GM15510 (cell line): ENCODE measurements at regions not wholly inside any gene's neighbourhood (a gene's known extent, or its start where the extent isn't known, plus 50 kb on each side); places are given as distances from the start of the nearest gene placed in this dataset.

Source experiments
- POLR2A ChIP-seq: IDR thresholded peaks from 3 replicates; pipeline ENCODE4 v1.6.1; 2011; ENCODE audit warnings: borderline replicate concordance; ENCODE audit not compliant: insufficient read length; ENCODE audit errors: extremely low read depth

DNA sequence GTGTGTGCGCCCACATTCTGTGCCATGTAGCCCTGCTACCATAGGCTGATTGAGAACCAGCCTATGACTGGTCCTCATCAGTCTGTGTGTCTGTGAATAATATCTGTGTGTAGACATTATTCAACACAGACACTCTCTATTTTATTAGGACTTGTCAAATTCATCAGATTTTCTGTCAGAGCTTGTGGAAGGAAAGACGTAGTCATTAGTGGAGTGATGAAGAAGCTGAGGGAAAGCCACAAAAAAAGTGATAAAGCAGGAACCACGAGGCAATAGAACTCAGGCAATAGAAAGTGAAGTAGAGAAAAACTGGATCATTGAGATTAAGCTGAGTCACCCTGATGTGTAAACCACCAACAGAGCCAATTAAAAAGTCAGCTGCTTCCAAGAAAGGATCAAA lies 122.2 kb upstream of the MARCKS start:
- no peak for TF ChIP-seq POLR2A

DNA sequence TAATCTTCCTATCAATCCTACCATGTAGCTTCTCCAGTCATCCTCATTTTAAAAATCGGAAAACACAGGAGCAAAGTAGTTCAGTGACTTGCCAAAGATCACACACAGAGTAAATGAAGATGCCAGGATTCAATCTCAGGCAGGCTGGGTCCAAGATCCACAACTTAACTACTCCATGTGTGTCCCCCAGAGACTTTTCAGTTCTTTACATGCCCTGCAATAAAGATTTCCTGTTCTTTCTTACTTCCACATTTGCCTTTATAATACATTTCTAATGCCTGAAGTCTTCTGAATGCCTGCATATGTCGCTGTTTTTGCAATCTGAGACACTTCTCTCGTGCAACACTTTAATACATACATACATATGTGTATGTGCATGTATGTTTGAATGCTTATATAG lies 121.7 kb upstream of the MARCKS start:
- no peak for TF ChIP-seq POLR2A

DNA sequence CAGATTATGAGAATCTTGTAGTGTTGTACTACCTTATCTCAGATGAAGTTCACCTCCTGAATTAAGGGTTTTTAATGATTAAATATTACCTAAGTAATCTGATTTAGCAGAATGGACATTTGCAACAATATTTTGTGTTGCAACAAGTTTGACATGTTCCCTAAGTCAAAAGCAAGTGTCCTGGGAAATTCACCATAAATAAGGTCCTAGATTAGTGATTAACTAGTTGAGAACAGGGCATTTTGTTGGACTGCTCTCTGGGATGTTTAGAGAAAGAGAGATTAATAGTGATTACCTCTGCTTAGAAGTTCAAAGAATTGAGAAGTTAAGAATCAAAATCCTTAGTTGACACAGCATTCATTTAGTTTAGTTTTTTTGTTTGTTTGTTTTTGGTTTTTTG lies 120.2 kb upstream of the MARCKS start:
- TF ChIP-seq POLR2A, result no peak

GRCh38 chr6:113739041-113739655 lies 118.0 kb upstream of the MARCKS start:
- TF ChIP-seq POLR2A, result no peak

GRCh38 chr6:113741651-113742050 lies 115.5 kb upstream of the MARCKS start:
- no peak for TF ChIP-seq POLR2A

GRCh38 chr6:113742342-113742741 lies 114.8 kb upstream of the MARCKS start:
- TF ChIP-seq POLR2A, result no peak

GRCh38 chr6:113744861-113745260 lies 112.3 kb upstream of the MARCKS start:
- no peak for TF ChIP-seq POLR2A

GRCh38 chr6:113750151-113750855 lies 106.8 kb upstream of the MARCKS start:
- no peak for TF ChIP-seq POLR2A

DNA sequence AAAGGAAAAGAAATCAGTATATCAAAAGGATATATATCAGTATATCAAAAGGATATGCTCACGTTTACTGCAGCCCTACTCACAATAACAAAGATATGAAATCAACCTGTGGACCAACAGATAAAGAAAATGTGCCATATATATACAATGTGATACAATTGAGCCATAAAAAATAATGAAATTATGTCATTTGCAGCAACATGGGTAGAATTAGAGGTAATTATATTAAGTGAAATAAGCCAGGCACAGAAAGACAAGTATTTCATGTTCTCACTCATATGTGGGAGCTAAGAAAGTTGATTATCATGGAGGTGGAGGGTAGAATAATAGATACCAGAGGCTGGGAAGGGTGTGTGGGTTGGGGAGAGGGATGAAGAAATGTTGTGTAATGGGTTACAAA lies 102.9 kb upstream of the MARCKS start:
- TF ChIP-seq POLR2A, result no peak

DNA sequence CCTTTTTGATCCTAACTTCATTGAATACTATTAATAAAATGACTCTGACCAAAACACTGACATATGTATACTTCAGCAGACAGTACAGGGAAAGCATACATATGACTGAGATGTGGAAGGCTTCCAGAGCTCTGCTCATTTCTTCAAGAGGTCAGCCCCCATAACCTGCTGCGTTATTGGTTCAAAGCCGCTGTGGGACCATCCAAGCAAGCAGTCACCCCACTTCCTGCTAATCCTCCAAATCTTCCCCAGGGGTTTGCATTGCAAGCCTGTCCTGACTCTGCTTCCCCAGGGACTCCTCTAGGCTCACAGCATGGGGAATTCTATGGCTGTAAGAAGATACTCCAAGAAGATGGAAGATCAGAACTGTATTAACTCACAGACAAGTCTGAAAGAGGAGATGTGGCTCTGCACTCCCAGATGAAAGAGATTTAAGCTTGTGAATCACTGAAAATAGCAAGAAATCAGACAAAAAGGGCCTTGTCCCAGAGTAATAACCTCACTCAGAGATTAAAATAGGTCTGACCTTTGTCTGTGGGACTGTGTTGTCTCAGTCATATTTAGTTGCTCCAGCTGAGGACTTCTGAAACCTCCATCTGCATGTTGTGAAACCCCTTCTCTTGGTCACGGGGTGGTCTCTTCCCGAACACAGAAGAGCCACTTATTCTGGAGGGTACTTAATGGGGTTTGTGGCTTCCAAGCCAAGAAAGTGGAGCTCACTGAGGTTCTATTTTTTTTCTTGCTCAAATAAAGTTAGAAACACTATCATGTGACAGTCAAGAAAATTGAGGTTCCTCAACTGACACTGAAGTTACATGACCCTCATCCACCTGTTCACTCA lies 101.5 kb upstream of the MARCKS start:
- no peak for TF ChIP-seq POLR2A

DNA sequence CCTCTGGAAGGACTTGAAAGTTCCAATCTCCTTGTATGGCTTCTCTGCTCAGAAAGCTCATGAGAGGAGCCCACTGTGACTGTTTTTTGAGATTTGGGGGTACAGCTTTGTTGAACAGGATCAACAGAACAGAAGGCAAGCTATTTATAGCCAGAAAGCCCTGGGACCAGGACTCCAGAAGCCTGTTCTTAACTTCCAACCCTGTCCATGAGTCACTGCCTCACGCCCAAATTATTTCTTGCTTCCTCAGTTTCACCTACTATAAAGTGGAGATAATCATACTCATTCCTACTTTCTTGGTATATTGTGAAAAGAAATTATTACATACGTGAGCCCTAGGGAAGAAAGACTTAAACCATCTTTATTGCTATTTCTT lies 100.9 kb upstream of the MARCKS start:
- no peak for TF ChIP-seq POLR2A

GRCh38 chr6:113758214-113758613 lies 98.9 kb upstream of the MARCKS start:
- no peak for TF ChIP-seq POLR2A

DNA sequence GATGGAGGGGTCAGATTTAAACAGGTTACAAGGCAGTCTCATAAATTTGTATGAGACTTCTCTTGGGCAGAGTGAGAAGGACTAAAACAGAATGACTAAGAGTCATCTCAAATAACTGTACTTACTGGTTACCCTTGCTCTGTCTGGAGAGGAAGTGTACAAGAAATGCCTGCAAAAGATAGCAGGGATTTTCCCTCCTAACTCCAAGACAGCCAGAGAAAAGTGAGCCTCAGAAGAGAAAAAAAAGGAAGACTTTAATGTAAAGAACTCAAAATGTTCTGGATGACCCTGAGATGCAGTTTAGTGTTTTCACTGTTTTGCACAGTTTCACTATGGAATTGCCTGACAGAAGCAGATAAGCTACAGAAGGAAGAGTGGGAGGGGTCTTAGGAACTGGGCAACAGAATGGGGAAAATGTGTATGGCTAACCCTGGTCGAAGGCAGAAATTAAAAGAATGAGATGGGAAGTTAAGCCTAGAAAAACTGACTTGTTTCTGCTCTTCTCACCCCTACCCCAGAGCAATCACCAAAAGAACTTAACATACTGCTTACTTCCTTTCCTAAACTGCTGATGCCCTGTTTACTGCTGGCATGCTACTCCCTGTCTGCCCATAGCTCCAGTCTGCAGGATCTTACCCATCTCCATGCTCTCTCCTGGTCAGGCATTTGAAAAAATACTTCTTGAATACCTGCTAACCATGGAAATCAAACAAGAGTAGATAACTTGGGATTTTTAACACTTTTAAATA lies 98.1 kb upstream of the MARCKS start:
- no peak for TF ChIP-seq POLR2A

DNA sequence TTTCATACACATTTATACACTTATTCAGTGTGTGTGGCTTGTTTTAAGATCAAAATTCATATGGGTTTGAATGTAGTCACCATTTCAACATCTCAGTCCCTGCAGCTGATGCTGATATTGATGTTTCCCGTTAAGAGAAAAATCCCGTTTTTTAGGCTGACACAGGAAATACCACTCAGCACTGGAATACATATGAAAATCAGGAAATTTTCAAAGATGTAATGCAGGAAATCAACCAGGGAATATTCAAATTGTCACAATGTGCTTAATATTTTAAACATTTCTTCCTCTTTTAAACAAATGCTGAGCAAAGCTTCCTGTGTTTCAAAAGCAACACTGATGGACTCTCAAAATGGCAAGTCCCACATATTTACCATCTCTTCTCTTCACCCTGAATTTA lies 94.5 kb upstream of the MARCKS start:
- no peak for TF ChIP-seq POLR2A

DNA sequence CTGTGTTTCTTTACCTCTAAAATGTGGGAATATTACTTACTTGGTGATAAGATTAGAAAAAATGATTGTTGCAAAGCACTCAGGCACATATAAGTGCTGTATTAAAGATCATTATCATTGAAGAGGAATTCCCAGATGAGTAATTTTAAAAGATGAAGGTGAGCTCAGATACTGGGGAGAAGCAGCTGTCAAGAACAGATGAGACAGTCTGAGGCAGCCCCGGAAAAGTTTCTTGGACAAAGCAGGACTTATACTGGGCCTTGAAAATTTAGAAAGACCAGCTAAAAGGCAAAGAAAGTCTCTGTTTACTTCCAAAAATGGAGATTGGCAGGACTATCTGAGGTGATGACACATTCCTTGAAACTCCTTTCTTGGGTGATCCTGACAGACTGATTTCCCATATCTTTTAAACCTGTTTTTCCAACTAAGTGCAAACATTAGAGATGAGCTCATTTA lies 93.8 kb upstream of the MARCKS start:
- no peak for TF ChIP-seq POLR2A
